Activated CD8-positive, alpha-beta T cell treated with anti-CD3 and anti-CD28 coated beads for 36 hours (primary cell): ENCODE measurements at regions not wholly inside any gene's neighbourhood (a gene's known extent, or its start where the extent isn't known, plus 50 kb on each side); places are given as distances from the start of the nearest gene placed in this dataset.
"Not testable (repeated sequence)": the region's sequence is repeated elsewhere in the genome, so short reads cannot be mapped to it uniquely, and the experiment has no call there.

Experiments used
- ATAC-seq: fragments of 200-7000 bp; cut with Tn5 transposase; one replicate; pipeline ENCODE4 v1.10.0; 2021; ENCODE audit warnings: mild to moderate bottlenecking, moderate library complexity
- CTCF ChIA-PET: fragments of 350-600 bp; sonication (Branson Sonifier 250); formaldehyde crosslinking; loops from one replicate; lab custom pipeline; 2021; ENCODE audit warnings: antibody characterized with exemption; lab: Charles Lee
- POLR2A ChIA-PET: fragments of 350-600 bp; sonication (Branson Sonifier 250); formaldehyde crosslinking; loops from one replicate; lab custom pipeline; 2021; ENCODE audit warnings: antibody characterized with exemption; lab: Charles Lee
- DNase-seq: peaks from one replicate; pipeline ENCODE4 v3.0.0-alpha.2; 2020
- H3K27ac Mint-ChIP-seq: one replicate; pipeline ENCODE4 v1.8.0; 2021; ENCODE audit warnings: mild to moderate bottlenecking, mixed read lengths
- H3K27me3 Mint-ChIP-seq: one replicate; pipeline ENCODE4 v1.8.0; 2021; ENCODE audit warnings: mixed read lengths
- H3K36me3 Mint-ChIP-seq: one replicate; pipeline ENCODE4 v1.8.0; 2021; ENCODE audit warnings: low read depth, mixed read lengths
- H3K4me1 Mint-ChIP-seq: one replicate; pipeline ENCODE4 v1.8.0; 2021; ENCODE audit warnings: low read depth, mixed read lengths
- H3K4me3 Mint-ChIP-seq: one replicate; pipeline ENCODE4 v1.8.0; 2021; ENCODE audit warnings: mild to moderate bottlenecking, moderate library complexity, mixed read lengths
- H3K9me3 Mint-ChIP-seq: one replicate; pipeline ENCODE4 v1.8.0; 2021; ENCODE audit warnings: mixed read lengths
- CTCF ChIP-seq: fragments of 200-600 bp; IDR thresholded peaks from one replicate; pipeline ENCODE4 v1.8.0; 2022; ENCODE audit warnings: antibody characterized with exemption, mild to moderate bottlenecking
- intact Hi-C: fragments of 100-400 bp; cut with micrococcal nuclease; formaldehyde crosslinking; loops from one replicate; pipeline ENCODE4 v1.10.0; 2022

GRCh38 chr7:49488573-49488972 lies 284.9 kb upstream of the VWC2 start:
- H3K4me1 Mint-ChIP-seq = no peaks in the 10 kb centered on the region
- no peak for DNase-seq
- no peaks in the 10 kb centered on the region for H3K27me3 Mint-ChIP-seq
- no peak for TF ChIP-seq CTCF
- ChIA-PET CTCF (no interaction called here), POLR2A (no interaction called here)
- intact Hi-C loops = no loop called here
- no peaks in the 10 kb centered on the region for H3K36me3 Mint-ChIP-seq
- no peak overlapping the region for H3K4me3 Mint-ChIP-seq
- no peak for ATAC-seq
- H3K27ac Mint-ChIP-seq = no peak overlapping the region
- no peaks in the 10 kb centered on the region for H3K9me3 Mint-ChIP-seq

- Mint-ChIP-seq H3K4me1 (no peaks in the 10 kb centered on the region), H3K27me3 (no peaks in the 10 kb centered on the region), H3K9me3 (no peaks in the 10 kb centered on the region), H3K4me3 (no peak overlapping the region), H3K36me3 (no peaks in the 10 kb centered on the region), H3K27ac (no peak overlapping the region)
- no peak for DNase-seq
- intact Hi-C loops = no loop called here
- ATAC-seq = no peak
- ChIA-PET POLR2A (no interaction called here), CTCF (no interaction called here)
- no peak for TF ChIP-seq CTCF
These were observed 276.0 kb upstream of the VWC2 start for GRCh38 chr7:49497471-49497870.

- Mint-ChIP-seq H3K36me3 (no peaks in the 10 kb centered on the region), H3K27me3 (no peaks in the 10 kb centered on the region), H3K4me3 (no peak overlapping the region), H3K27ac (no peak overlapping the region), H3K9me3 (no peaks in the 10 kb centered on the region), H3K4me1 (no peaks in the 10 kb centered on the region)
- DNase-seq = no peak
- intact Hi-C loops = no loop called here
- ChIA-PET POLR2A (interaction anchor here (0.6 kb wide), 1 partner anchor 362 kb away, joined by 3 read pairs; no protein-coding TSS in a partner anchor), CTCF (no interaction called here)
- no peak for ATAC-seq
- no peak for TF ChIP-seq CTCF
These were observed 272.7 kb upstream of the VWC2 start for GRCh38 chr7:49500741-49501140.

- H3K4me3 Mint-ChIP-seq, H3K36me3 Mint-ChIP-seq, H3K4me1 Mint-ChIP-seq, H3K27me3 Mint-ChIP-seq, intact Hi-C loops, POLR2A ChIA-PET, DNase-seq, ATAC-seq, H3K9me3 Mint-ChIP-seq, H3K27ac Mint-ChIP-seq, CTCF ChIA-PET: not testable (repeated sequence)
These were observed 266.2 kb upstream of the VWC2 start for GRCh38 chr7:49507206-49507605.

- POLR2A ChIA-PET = no interaction called here
- Mint-ChIP-seq H3K4me1 (no peaks in the 10 kb centered on the region), H3K27ac (no peak overlapping the region), H3K9me3 (no peaks in the 10 kb centered on the region), H3K36me3 (no peaks in the 10 kb centered on the region), H3K27me3 (no peaks in the 10 kb centered on the region), H3K4me3 (no peak overlapping the region)
- TF ChIP-seq CTCF = no peak
- DNase-seq (no peak), ATAC-seq (no peak)
- CTCF ChIA-PET = no interaction called here
- intact Hi-C loops = no loop called here
These were observed 259.5 kb upstream of the VWC2 start for GRCh38 chr7:49513911-49514310.

GRCh38 chr7:49520951-49521350 lies 252.5 kb upstream of the VWC2 start:
- no peak for TF ChIP-seq CTCF
- ChIA-PET CTCF (no interaction called here), POLR2A (no interaction called here)
- Mint-ChIP-seq H3K27ac (no peak overlapping the region), H3K4me3 (no peak overlapping the region), H3K27me3 (no peaks in the 10 kb centered on the region), H3K9me3 (peaks cover 3% of the 10 kb centered on the region), H3K36me3 (no peaks in the 10 kb centered on the region), H3K4me1 (no peaks in the 10 kb centered on the region)
- intact Hi-C loops = no loop called here
- DNase-seq = no peak
- no peak for ATAC-seq
